GM21619 (cell line): ENCODE measurements at regions not wholly inside any gene's neighbourhood (a gene's known extent, or its start where the extent isn't known, plus 50 kb on each side); places are given as distances from the start of the nearest gene placed in this dataset.
"Not testable (repeated sequence)": the region's sequence is repeated elsewhere in the genome, so short reads cannot be mapped to it uniquely, and the experiment has no call there.

Source experiments
- ATAC-seq: cut with Tn5 transposase; IDR thresholded peaks from one replicate; pipeline ENCODE4 v1.9.1; 2021; ENCODE audit not compliant: unreplicated experiment

GRCh38 chr2:57407772-57408201 lies 638.8 kb upstream of the VRK2 start:
- no peak for ATAC-seq

- no peak for ATAC-seq
Measured at GRCh38 chr2:57408587-57408986, 638.0 kb upstream of the VRK2 start.

DNA sequence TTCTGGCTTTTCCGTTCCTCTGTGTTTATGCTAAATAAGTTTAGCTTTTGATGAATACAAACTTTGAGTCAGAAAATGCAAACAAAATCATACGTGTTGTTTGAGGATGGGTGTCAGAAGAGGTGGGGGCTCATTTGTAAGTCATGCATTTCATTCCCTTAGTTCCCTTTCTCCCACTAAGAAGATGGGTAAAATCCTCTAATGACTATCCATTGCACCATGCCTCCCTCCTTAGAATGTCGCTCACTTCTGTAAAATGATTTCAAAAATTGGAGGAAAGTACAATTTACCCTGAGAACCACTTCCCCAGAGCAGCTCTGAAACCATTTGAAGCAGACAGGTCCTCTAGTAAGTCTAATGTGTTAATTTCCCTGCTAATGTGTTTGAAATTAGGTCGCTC lies 629.6 kb upstream of the VRK2 start:
- ATAC-seq, result no peak

DNA sequence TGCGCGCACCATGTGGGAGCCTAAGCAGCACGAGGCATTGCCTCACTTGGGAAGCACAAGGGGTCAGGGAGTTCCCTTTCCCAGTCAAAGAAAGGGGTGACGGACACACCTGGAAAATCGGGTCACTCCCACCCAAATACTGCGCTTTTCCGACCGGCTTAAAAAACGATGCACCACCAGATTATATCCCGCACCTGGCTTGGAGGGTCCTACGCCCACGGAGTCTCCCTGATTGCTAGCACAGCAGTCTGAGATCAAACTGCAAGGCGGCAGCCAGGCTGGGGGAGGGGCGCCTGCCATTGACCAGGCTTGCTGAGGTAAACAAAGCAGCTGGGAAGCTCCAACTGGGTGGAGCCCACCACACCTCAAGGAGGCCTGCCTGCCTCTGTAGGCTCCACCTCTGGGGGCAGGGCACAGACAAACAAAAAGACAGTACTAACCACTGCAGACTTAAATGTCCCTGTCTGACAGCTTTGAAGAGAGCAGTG lies 627.7 kb upstream of the VRK2 start:
- not testable (repeated sequence) for ATAC-seq

- ATAC-seq, result no peak
Measured at GRCh38 chr2:57429831-57430230, 616.8 kb upstream of the VRK2 start.

DNA sequence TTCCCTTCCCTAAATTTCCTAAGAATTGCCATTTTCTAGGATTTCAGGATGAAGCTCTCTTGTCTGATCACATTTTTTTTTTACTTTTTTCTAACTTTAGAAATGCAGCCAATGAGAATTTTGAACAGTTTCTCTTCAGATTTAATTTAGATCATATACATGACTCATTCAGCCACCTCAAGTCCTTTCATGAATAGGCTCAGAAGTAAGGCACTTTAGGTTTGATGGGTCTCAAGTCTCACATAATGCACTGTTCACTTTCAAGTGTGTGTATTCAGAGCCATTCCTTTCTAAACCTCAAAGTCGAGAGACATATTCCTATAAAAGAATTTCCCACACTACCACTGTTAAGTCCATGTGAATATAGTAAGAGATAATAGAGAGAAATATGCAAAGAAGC lies 614.1 kb upstream of the VRK2 start:
- no peak for ATAC-seq

DNA sequence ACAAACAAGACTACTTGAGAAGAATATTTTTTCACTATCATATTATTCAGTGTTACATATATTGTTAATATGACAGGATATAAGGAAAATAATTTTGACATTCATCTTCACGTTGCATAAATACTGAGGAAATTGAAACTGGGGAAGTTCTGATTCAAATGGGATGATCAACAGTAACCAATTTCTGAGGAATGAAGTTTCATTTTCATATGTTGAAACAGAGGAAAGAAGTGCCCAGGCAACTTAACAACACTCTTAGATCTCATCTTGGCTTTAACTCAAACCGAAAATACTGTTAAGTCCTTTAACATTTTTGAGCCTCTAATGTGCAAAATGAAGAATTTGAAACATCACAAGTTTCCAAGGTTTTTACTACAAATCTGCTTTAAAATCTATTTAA lies 612.2 kb upstream of the VRK2 start:
- ATAC-seq, result no peak

DNA sequence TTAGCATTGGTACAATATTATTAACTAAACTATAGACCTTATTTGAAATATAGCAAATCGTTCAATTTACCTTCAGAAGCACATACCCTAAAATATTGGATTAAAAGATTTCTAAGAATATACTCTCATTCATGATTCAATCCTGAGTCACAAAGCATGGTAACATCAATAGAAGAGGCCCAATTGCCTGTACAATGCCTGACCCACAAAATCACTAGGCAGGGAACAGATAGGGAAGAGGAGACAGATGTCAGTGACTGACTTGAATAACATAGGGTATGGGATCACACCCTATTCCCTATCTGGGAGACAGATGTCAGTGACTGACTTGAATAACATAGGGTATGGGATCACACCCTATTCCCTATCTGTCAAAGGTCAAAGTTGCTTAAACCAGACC lies 611.6 kb upstream of the VRK2 start:
- no peak for ATAC-seq

DNA sequence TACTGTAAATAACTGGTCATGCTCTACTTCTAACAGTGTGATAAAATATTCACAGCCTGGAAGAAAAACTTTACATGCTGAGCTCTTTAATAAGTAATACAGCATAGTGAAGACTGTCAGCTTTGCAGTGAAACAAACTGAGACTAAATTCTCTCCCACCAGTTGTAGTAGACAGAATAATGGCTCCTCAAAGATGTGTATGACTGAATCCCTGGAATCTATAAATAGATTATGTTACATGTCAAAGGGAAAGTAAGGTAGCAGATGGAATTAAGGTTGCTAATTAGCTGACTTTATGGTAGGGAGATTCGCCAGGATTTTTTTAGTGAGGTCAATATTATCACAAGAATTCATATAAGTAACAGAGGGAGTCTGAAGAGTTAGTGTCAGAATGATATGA lies 609.5 kb upstream of the VRK2 start:
- no peak for ATAC-seq

GRCh38 chr2:57440437-57440836 lies 606.2 kb upstream of the VRK2 start:
- no peak for ATAC-seq

GRCh38 chr2:57443086-57443485 lies 603.5 kb upstream of the VRK2 start:
- no peak for ATAC-seq

GRCh38 chr2:57443973-57444521 lies 602.6 kb upstream of the VRK2 start:
- ATAC-seq, result no peak

GRCh38 chr2:57444752-57445430 lies 601.7 kb upstream of the VRK2 start:
- ATAC-seq, result no peak

GRCh38 chr2:57448816-57449215 lies 597.8 kb upstream of the VRK2 start:
- ATAC-seq, result no peak

DNA sequence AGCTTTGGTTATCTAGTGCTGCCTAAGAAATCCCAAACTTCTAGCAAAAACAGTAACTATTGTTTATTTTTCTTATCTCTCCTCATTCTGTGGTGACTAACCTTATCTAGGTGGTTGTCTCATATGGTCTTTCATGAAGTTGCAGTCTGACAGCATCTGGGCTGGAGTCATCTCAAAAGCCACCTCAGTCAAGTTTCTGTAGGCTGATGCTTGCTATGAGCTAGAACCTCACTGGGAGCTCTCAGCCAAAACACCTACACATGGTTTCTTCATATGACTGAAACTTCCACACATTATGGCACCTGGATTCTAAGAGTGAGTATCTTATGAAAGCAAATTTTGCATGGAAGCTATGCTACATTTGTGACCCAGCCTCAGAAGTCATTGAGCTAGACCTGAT lies 596.4 kb upstream of the VRK2 start:
- ATAC-seq, result peak; percentile 80

DNA sequence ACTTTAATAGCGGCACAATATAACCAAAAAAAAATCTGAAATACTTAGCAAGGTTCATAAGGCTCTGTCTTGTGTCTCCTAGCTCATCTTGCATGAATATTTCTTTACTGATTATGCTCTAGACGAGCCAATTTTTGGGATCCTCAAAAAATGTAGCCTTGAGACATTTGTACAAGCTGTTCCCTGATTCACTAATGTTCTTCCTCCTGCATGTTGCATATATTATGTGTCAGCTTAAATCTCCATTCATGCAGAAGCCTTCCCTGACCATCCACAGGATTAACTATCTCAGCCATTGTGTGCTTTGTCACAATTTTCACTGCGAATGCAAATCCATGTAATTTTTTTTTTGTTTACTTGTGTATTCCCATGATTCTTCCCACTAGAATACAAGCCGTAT lies 594.0 kb upstream of the VRK2 start:
- no peak for ATAC-seq

DNA sequence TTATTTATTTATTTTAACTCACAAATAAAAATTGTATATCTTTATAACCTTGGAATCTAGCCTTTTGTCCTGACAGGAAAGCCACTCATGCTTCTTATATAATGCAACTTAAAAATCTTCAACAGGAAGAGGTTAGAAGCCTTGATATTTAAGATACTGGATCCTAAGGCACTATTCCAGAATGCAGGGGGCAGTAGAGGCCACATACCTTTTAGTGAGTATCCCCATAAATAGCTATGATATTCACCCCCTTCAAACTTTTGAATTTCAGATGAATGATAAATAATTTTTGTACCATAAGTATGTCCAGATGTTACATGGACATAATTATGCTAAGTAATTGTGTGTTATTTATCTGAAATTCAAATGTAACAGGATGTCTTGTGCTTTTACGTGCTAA lies 592.7 kb upstream of the VRK2 start:
- no peak for ATAC-seq

GRCh38 chr2:57460396-57461276 lies 586.0 kb upstream of the VRK2 start:
- ATAC-seq, result no peak

GRCh38 chr2:57461624-57462023 lies 585.0 kb upstream of the VRK2 start:
- ATAC-seq, result no peak

DNA sequence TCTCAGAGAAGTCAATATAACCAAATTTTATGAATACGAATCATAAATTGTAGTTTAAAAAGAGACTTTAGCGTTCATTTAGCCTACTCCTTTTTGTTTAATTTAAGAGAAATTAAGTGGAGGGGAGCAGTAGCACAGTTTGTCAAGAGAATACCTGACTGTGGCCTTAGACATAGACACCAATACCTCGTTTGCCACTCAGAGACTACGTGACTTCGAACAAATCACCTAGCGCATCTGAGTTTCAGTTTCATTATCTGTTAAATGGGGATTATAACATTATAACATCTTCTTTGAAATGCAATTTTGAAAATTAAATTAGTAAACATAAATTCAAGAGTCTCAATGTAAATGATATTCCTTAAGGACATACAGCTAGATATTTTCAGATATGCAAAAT lies 581.5 kb upstream of the VRK2 start:
- ATAC-seq, result no peak

GRCh38 chr2:57465967-57466366 lies 580.6 kb upstream of the VRK2 start:
- no peak for ATAC-seq

DNA sequence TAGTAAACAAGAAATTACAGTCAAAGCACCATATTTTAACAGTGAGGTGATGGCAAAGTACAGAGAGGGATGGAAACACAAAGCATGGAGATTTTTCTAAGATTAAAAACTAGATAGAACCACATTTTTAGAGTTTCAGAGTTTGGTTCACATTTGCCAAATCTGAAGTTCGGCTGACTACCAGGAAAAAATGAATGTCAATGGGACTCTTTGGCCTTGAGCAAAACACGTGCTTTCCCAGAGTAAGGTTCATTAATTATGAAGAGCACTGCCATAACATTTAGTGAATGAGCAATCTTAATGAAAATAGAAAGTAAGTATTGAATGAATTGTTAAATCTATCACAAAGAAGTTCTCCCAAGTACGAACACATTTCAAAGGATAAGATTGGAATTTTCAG lies 571.2 kb upstream of the VRK2 start:
- ATAC-seq, result no peak
